ENCODE measurements at regions not wholly inside any gene's neighbourhood (a gene's known extent, or its start where the extent isn't known, plus 50 kb on each side); places are given as distances from the start of the nearest gene placed in this dataset.

DNA sequence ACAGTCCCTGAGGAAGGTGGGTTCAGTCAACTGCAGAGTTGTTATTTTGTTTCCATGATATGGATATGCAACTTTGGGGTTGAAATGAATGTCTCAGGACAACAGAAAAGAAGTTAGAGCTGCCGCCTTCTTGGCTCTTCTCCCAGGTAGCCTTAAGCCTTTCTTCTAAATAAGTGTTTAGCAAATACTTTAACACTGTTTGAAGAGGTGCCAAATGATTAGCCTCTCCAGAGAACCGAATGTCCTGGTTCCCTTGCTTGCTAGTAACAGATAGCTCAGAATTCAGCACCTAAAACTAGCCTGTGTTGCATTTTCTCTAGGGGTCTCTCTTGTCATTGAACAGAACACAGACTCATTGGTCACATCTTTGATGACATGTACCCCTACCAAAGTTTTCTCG, 127.7 kb upstream of the PIK3R1 start:
- TF ChIP-seq, protein P1, sequence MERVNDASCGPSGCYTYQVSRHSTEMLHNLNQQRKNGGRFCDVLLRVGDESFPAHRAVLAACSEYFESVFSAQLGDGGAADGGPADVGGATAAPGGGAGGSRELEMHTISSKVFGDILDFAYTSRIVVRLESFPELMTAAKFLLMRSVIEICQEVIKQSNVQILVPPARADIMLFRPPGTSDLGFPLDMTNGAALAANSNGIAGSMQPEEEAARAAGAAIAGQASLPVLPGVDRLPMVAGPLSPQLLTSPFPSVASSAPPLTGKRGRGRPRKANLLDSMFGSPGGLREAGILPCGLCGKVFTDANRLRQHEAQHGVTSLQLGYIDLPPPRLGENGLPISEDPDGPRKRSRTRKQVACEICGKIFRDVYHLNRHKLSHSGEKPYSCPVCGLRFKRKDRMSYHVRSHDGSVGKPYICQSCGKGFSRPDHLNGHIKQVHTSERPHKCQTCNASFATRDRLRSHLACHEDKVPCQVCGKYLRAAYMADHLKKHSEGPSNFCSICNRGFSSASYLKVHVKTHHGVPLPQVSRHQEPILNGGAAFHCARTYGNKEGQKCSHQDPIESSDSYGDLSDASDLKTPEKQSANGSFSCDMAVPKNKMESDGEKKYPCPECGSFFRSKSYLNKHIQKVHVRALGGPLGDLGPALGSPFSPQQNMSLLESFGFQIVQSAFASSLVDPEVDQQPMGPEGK (CRISPR knock-in tag; IDR thresholded peaks at IDR 0.05; ENCODE audit: borderline replicate concordance): no peak
- no peak for TF ChIP-seq OSR1 (CRISPR knock-in tag; IDR thresholded peaks at IDR 0.05)
- TF ChIP-seq GLIS3 (CRISPR knock-in tag; IDR thresholded peaks at IDR 0.05): no peak
- TF ChIP-seq ZNF70 (CRISPR knock-in tag; IDR thresholded peaks at IDR 0.05): no peak
- TF ChIP-seq, protein P2, sequence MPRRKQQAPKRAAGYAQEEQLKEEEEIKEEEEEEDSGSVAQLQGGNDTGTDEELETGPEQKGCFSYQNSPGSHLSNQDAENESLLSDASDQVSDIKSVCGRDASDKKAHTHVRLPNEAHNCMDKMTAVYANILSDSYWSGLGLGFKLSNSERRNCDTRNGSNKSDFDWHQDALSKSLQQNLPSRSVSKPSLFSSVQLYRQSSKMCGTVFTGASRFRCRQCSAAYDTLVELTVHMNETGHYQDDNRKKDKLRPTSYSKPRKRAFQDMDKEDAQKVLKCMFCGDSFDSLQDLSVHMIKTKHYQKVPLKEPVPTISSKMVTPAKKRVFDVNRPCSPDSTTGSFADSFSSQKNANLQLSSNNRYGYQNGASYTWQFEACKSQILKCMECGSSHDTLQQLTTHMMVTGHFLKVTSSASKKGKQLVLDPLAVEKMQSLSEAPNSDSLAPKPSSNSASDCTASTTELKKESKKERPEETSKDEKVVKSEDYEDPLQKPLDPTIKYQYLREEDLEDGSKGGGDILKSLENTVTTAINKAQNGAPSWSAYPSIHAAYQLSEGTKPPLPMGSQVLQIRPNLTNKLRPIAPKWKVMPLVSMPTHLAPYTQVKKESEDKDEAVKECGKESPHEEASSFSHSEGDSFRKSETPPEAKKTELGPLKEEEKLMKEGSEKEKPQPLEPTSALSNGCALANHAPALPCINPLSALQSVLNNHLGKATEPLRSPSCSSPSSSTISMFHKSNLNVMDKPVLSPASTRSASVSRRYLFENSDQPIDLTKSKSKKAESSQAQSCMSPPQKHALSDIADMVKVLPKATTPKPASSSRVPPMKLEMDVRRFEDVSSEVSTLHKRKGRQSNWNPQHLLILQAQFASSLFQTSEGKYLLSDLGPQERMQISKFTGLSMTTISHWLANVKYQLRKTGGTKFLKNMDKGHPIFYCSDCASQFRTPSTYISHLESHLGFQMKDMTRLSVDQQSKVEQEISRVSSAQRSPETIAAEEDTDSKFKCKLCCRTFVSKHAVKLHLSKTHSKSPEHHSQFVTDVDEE (CRISPR knock-in tag; IDR thresholded peaks at IDR 0.05): no peak

All from SK-N-SH treated with all-trans-retinoic acid at 6 μM for 48 hours (cell line).